RWPE2 (cell line): ENCODE measurements at regions not wholly inside any gene's neighbourhood (a gene's known extent, or its start where the extent isn't known, plus 50 kb on each side); places are given as distances from the start of the nearest gene placed in this dataset.

Source experiments
- ATAC-seq: fragments of 200-7000 bp; cut with Tn5 transposase; 3 replicates; pipeline ENCODE4 v1.9.1; 2021; ENCODE audit warnings: low read depth
- DNase-seq: peaks from one replicate; pipeline ENCODE4 v3.0.0-alpha.2; 2020; ENCODE audit warnings: low spot score
- H3K27ac ChIP-seq: fragments of 450-650 bp; 2 replicates; pipeline ENCODE4 v1.5.1; 2017; ENCODE audit warnings: mild to moderate bottlenecking; ENCODE audit not compliant: poor library complexity, severe bottlenecking
- H3K27me3 ChIP-seq: fragments of 250-450 bp; sonication (Bioruptor Pico); 2 replicates; pipeline ENCODE4 v1.5.1; 2021; ENCODE audit warnings: mild to moderate bottlenecking, moderate library complexity; ENCODE audit not compliant: insufficient read depth, poor library complexity, severe bottlenecking
- H3K36me3 ChIP-seq: fragments of 250-450 bp; sonication (Bioruptor Pico); 2 replicates; pipeline ENCODE4 v1.5.1; 2020; ENCODE audit warnings: low read depth, mild to moderate bottlenecking, moderate library complexity
- H3K4me1 ChIP-seq: fragments of 250-450 bp; sonication (Bioruptor Pico); 2 replicates; pipeline ENCODE4 v1.5.1; 2021; ENCODE audit warnings: mild to moderate bottlenecking, moderate library complexity; ENCODE audit not compliant: insufficient read depth, poor library complexity, severe bottlenecking
- H3K4me3 ChIP-seq: fragments of 250-450 bp; sonication (Bioruptor Pico); 2 replicates; pipeline ENCODE4 v1.5.1; 2021; ENCODE audit warnings: mild to moderate bottlenecking, moderate library complexity; ENCODE audit not compliant: severe bottlenecking
- H3K9me3 ChIP-seq: fragments of 250-450 bp; sonication (Bioruptor Pico); 2 replicates; pipeline ENCODE4 v1.5.1; 2021; ENCODE audit warnings: mild to moderate bottlenecking, moderate library complexity; ENCODE audit not compliant: severe bottlenecking
- CTCF ChIP-seq: fragments of 450-650 bp; IDR thresholded peaks from one replicate; pipeline ENCODE4 v1.5.1; 2017; ENCODE audit warnings: mild to moderate bottlenecking, moderate library complexity; ENCODE audit not compliant: poor library complexity, severe bottlenecking

DNA sequence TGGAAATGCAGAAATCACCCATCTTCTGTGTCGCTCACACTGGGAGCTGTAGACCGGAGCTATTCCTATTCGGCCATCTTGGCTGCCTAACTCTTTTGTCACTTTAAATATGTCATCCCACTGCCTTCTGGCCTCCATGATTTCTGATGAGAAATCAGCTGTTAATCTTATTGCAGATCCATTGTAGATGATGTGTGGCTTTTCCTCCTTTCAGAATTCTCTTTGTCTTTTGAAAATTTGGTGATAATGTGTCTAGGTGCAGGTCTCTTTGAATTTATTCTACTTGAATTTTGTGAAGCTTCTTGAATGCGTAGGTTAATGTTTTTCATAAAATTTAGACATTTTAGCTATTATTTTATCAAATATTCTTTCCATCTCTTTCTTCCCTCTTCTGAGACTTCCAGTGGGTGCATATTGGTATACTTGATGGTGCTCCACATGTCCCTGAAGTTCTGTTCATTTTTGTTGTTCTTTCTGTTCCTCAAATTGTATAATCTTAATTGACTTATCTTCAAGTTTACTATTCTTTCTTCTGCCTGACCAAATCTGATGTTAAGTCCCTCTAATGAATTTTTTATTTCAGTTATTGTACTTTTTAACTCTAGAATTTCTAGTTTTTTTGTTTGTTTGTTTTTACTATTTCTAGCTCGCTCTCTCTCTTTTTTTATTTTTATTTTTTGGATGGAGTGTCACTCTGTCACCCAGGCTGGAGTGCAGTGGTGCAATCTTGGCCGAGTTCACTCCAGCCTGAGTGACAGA lies 90.8 kb upstream of the DLX2 start:
- Histone ChIP-seq H3K9me3 (peaks cover 12% of the 10 kb centered on the region), H3K4me1 (peaks cover 28% of the 10 kb centered on the region), H3K4me3 (no peak overlapping the region), H3K27me3 (no peaks in the 10 kb centered on the region), H3K27ac (no peak overlapping the region), H3K36me3 (no peaks in the 10 kb centered on the region)
- DNase-seq (no peak), ATAC-seq (no peak)
- TF ChIP-seq CTCF: no peak

GRCh38 chr2:172195836-172196376 lies 93.2 kb upstream of the DLX2 start:
- peak; percentile 66 for ATAC-seq
- no peaks in the 10 kb centered on the region for H3K36me3 ChIP-seq
- peak; percentile 85 for DNase-seq
- H3K9me3 ChIP-seq: peaks cover 18% of the 10 kb centered on the region
- H3K4me1 ChIP-seq: peaks cover 28% of the 10 kb centered on the region
- H3K27me3 ChIP-seq: no peaks in the 10 kb centered on the region
- no peak for TF ChIP-seq CTCF
- H3K27ac ChIP-seq: peak overlapping the region; percentile 98
- no peak overlapping the region for H3K4me3 ChIP-seq

- ATAC-seq: peak; percentile 93
- H3K4me3 ChIP-seq: no peak overlapping the region
Measured at GRCh38 chr2:172196768-172197431, 94.2 kb upstream of the DLX2 start.

DNA sequence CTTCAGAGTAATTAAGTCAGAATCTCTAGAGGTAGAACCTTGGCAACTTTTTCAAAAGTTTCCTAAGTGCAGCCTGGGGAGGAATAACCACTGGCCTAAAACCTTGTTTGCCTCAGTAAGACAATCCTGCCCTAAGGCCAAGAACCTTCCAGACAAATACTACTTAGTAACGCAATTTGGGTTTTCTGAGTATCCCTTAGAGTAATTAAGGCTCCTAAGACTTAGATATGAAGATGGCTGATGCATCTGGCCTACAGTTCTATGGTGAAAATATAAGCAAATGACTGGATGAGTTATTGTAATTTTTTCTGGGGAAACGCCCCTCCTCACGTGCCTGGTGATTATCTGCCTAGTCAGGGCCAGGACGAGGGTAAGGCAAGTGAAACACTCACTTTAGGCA lies 95.7 kb upstream of the DLX2 start:
- Histone ChIP-seq H3K4me1 (peaks cover 28% of the 10 kb centered on the region), H3K27me3 (no peaks in the 10 kb centered on the region), H3K36me3 (no peaks in the 10 kb centered on the region), H3K27ac (peak overlapping the region; percentile 98), H3K4me3 (no peak overlapping the region), H3K9me3 (peaks cover 14% of the 10 kb centered on the region)
- DNase-seq (no peak), ATAC-seq (no peak)
- no peak for TF ChIP-seq CTCF

More at GRCh38 chr2:172196768-172197431, 94.2 kb upstream of the DLX2 start:
- Histone ChIP-seq H3K27ac (peak overlapping the region; percentile 98), H3K4me1 (peaks cover 28% of the 10 kb centered on the region), H3K27me3 (no peaks in the 10 kb centered on the region), H3K36me3 (no peaks in the 10 kb centered on the region), H3K9me3 (peaks cover 18% of the 10 kb centered on the region)
- no peak for TF ChIP-seq CTCF
- DNase-seq: peak; percentile 97
